Lower leg skin (tissue), 4 donors: ENCODE measurements at regions not wholly inside any gene's neighbourhood (a gene's known extent, or its start where the extent isn't known, plus 50 kb on each side); places are given as distances from the start of the nearest gene placed in this dataset.

Source experiments
- DNase-seq, 2 donors: peaks; one replicate each; pipeline ENCODE4 v3.0.0-alpha.2; 2019; ENCODE audit warnings: low spot score in 2 of 2
- H3K4me3 ChIP-seq: fragments of 200-600 bp; sonication (generic); 2 replicates; pipeline ENCODE4 v1.5.1; 2017; ENCODE audit warnings: mild to moderate bottlenecking, low read depth; ENCODE audit not compliant: poor library complexity, severe bottlenecking
- POLR2A ChIP-seq, 2 donors: fragments of 450-650 bp; IDR thresholded peaks; one replicate each; pipeline ENCODE4 v1.6.1; 2016 to 2017; ENCODE audit warnings: antibody characterized with exemption in 2 of 2, mild to moderate bottlenecking in 1 of 2, moderate library complexity in 1 of 2
- WGBS, 2 donors: methylation state at CpG; one replicate each; pipeline ENCODE4 v1.1.5; 2018; 5-methylcytosine and 5-hydroxymethylcytosine counted together
- intact Hi-C: fragments of 100-400 bp; cut with DNase I; formaldehyde crosslinking; loops from one replicate; pipeline ENCODE4 v1.15.0; 2023; ENCODE audit warnings: low total_unique reads
- TF ChIP-seq, protein P1 (sequence below), 3 donors: fragments of 450-650 bp; IDR thresholded peaks; one replicate each; pipeline ENCODE4 v1.5.1; 2016; ENCODE audit warnings: antibody characterized with exemption in 3 of 3, mild to moderate bottlenecking in 3 of 3, moderate library complexity in 2 of 3

DNA sequence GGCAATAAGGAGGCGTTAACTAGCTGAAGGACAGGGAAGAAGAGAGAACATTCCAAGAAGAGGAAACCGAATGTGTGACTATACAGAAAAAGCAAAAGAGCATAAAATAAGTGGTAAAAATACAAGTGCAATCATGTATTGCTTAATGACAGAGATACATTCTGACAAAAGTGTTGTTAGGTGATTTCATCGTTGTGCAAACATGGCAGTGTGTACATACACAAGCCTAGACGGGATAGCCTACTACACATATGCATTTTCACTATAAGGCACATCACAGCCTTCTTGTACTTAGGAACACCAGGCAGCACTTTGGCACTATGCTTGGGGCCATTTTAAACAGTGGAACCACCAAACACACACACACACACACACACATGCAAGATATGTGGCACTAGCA lies 299.3 kb downstream of the BCAT1 start:
- intact Hi-C loops, result no loop called here
- TF ChIP-seq POLR2A (IDR thresholded peaks at IDR 0.05), result no peak
- TF ChIP-seq, protein P1, sequence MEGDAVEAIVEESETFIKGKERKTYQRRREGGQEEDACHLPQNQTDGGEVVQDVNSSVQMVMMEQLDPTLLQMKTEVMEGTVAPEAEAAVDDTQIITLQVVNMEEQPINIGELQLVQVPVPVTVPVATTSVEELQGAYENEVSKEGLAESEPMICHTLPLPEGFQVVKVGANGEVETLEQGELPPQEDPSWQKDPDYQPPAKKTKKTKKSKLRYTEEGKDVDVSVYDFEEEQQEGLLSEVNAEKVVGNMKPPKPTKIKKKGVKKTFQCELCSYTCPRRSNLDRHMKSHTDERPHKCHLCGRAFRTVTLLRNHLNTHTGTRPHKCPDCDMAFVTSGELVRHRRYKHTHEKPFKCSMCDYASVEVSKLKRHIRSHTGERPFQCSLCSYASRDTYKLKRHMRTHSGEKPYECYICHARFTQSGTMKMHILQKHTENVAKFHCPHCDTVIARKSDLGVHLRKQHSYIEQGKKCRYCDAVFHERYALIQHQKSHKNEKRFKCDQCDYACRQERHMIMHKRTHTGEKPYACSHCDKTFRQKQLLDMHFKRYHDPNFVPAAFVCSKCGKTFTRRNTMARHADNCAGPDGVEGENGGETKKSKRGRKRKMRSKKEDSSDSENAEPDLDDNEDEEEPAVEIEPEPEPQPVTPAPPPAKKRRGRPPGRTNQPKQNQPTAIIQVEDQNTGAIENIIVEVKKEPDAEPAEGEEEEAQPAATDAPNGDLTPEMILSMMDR (IDR thresholded peaks at IDR 0.05), result no peak
- no peak overlapping the region for H3K4me3 ChIP-seq
- no peak for DNase-seq
- WGBS, 2 donors, result 57 to 69% methylated on average over 4 of the region's 4 CpGs

- 57 to 60% methylated on average over 3 of the region's 3 CpGs for WGBS, 2 donors
- intact Hi-C loops, result no loop called here
- H3K4me3 ChIP-seq, result no peak overlapping the region
- no peak for TF ChIP-seq POLR2A (IDR thresholded peaks at IDR 0.05)
- TF ChIP-seq, protein P1 (IDR thresholded peaks at IDR 0.05), result no peak
- DNase-seq, result no peak
These were observed 299.7 kb downstream of the BCAT1 start for GRCh38 chr12:24649209-24649608.

- DNase-seq, result no peak
- intact Hi-C loops, result no loop called here
- 85 to 89% methylated on average over 1 of the region's 1 CpG for WGBS, 2 donors
- H3K4me3 ChIP-seq, result no peak overlapping the region
- TF ChIP-seq POLR2A (IDR thresholded peaks at IDR 0.05), result no peak
- TF ChIP-seq, protein P1 (IDR thresholded peaks at IDR 0.05), result no peak
These were observed 303.6 kb downstream of the BCAT1 start for GRCh38 chr12:24645254-24645653.

DNA sequence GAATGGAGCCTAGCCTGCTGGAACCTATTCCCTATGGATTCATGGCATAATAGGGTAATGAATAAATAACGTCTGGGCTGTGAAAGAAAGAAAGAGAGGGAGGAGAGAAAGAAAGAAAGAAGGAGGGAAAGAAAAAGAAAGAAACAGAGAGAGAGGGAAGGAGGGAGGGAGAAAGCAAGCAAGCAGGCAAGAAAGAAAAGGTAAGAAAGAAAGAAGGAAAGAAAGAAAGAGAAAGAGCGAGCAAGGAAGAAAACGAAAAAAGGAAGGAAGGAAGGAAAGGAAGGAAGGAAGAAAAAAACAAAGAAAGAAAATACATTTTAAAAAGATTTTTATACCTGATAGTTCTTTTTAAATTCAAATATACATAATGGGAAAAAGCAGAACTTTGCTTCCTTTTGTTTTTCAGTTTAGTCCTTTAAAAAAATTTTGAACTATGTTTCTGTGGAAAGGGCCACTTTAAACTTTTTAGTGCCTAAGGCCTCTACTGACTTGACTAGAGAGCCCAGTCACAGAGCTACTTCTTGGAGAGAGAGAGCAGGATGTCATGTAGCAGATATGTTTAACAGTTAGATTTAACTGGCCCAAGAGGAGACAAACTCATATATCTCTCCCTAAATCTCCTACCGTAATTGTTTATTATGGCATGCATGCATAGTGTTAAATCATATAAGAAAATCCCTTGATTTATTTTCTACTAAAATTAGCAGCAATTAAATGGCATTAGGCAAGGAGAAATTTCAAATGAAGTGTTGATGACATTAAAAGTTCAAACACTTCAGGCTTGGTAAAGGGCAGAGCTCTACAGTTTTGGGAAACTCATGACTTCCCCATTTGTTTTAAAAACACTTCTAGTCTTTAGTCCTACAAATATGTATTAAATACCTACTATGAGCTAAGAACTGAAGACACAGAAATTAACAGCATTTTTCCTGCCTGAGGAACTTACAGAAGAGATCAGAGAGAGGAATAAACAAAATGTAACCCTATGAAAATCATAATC lies 305.5 kb downstream of the BCAT1 start:
- intact Hi-C loops, result no loop called here
- 68 to 78% methylated on average over 4 of the region's 4 CpGs for WGBS, 2 donors
- DNase-seq, result no peak
- no peak overlapping the region for H3K4me3 ChIP-seq
- TF ChIP-seq, protein P1 (IDR thresholded peaks at IDR 0.05), result no peak
- no peak for TF ChIP-seq POLR2A (IDR thresholded peaks at IDR 0.05)

DNA sequence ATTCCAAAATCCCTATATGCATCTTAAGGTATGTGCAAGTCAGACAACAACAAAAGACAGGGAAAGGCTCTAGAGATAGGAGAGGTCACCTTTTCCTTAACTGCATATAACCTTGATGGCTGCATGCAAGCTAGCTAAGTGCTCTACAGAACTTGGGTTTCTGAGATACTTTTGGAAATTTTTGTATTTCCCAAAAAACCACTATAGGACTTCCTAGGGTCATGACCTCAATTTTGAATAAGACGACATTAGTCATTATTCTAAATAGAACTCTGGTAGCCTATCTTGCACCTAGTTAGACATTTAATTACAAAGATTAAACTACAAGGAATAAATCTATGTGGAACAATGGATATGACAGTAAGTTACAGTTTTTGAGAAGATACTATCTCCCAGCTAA lies 309.3 kb downstream of the BCAT1 start:
- intact Hi-C loops, result no loop called here
- TF ChIP-seq, protein P1 (IDR thresholded peaks at IDR 0.05), result no peak
- no peak for TF ChIP-seq POLR2A (IDR thresholded peaks at IDR 0.05)
- DNase-seq, result no peak
- WGBS, 2 donors, result 0 to 72% methylated on average over 1 of the region's 1 CpG
- no peak overlapping the region for H3K4me3 ChIP-seq
